Type B pancreatic cell (in vitro differentiated cells): ENCODE measurements at regions not wholly inside any gene's neighbourhood (a gene's known extent, or its start where the extent isn't known, plus 50 kb on each side); places are given as distances from the start of the nearest gene placed in this dataset.
A peak's percentile ranks its signal among the peaks of the same experiment; 100 is the strongest.

Experiments
- DNase-seq: peaks from one replicate; pipeline ENCODE4 v3.0.0; 2021; ENCODE audit warnings: mixed read lengths; ENCODE audit not compliant: unreplicated experiment; ENCODE audit errors: extremely low spot score
- H3K27ac Mint-ChIP-seq: 2 replicates; pipeline ENCODE4 v1.8.0; 2021; ENCODE audit warnings: mild to moderate bottlenecking, mixed read lengths
- H3K27me3 Mint-ChIP-seq: 2 replicates; pipeline ENCODE4 v1.8.0; 2021; ENCODE audit warnings: mixed read lengths
- H3K36me3 Mint-ChIP-seq: 2 replicates; pipeline ENCODE4 v1.8.0; 2021; ENCODE audit warnings: mixed read lengths
- H3K4me1 Mint-ChIP-seq: one replicate; pipeline ENCODE4 v1.8.0; 2021; ENCODE audit warnings: mixed read lengths; ENCODE audit not compliant: unreplicated experiment
- H3K4me3 Mint-ChIP-seq: 2 replicates; pipeline ENCODE4 v1.8.0; 2021; ENCODE audit warnings: mild to moderate bottlenecking, mixed read lengths
- H3K9me3 Mint-ChIP-seq: 2 replicates; pipeline ENCODE4 v1.8.0; 2021; ENCODE audit warnings: mixed read lengths
- CTCF ChIP-seq: fragments of 200-600 bp; sonication (generic); conservative IDR thresholded peaks from 2 replicates; pipeline ENCODE4 v1.5.0; 2021; ENCODE audit warnings: antibody characterized with exemption, mild to moderate bottlenecking

- H3K36me3 Mint-ChIP-seq: no peaks in the 10 kb centered on the region
- no peak overlapping the region for H3K4me3 Mint-ChIP-seq
- peak overlapping the region; percentile 58 for H3K27ac Mint-ChIP-seq
- H3K4me1 Mint-ChIP-seq: peaks cover 13% of the 10 kb centered on the region
- DNase-seq: no peak
- TF ChIP-seq CTCF: no peak
- H3K27me3 Mint-ChIP-seq: no peaks in the 10 kb centered on the region
- H3K9me3 Mint-ChIP-seq: no peaks in the 10 kb centered on the region
Observed at GRCh38 chr2:71790226-71791060, 337.1 kb downstream of the DYSF start.

- no peak for TF ChIP-seq CTCF
- no peak overlapping the region for H3K27ac Mint-ChIP-seq
- peak; percentile 27 for DNase-seq
- no peaks in the 10 kb centered on the region for H3K36me3 Mint-ChIP-seq
- H3K4me3 Mint-ChIP-seq: no peak overlapping the region
- H3K27me3 Mint-ChIP-seq: no peaks in the 10 kb centered on the region
- peaks cover 19% of the 10 kb centered on the region for H3K4me1 Mint-ChIP-seq
- H3K9me3 Mint-ChIP-seq: no peaks in the 10 kb centered on the region
Observed at GRCh38 chr2:71789556-71790204, 336.3 kb downstream of the DYSF start.

GRCh38 chr2:71788601-71789240 lies 335.4 kb downstream of the DYSF start:
- H3K9me3 Mint-ChIP-seq: no peaks in the 10 kb centered on the region
- peaks cover 18% of the 10 kb centered on the region for H3K4me1 Mint-ChIP-seq
- no peaks in the 10 kb centered on the region for H3K27me3 Mint-ChIP-seq
- no peak overlapping the region for H3K27ac Mint-ChIP-seq
- peak; percentile 58 for DNase-seq
- no peak for TF ChIP-seq CTCF
- H3K36me3 Mint-ChIP-seq: no peaks in the 10 kb centered on the region
- H3K4me3 Mint-ChIP-seq: no peak overlapping the region

- no peaks in the 10 kb centered on the region for H3K27me3 Mint-ChIP-seq
Observed at GRCh38 chr2:71788186-71788525, 334.8 kb downstream of the DYSF start.

More at GRCh38 chr2:71788186-71788525, 334.8 kb downstream of the DYSF start:
- peaks cover 17% of the 10 kb centered on the region for H3K4me1 Mint-ChIP-seq
- no peak for TF ChIP-seq CTCF
- no peak overlapping the region for H3K4me3 Mint-ChIP-seq
- no peaks in the 10 kb centered on the region for H3K36me3 Mint-ChIP-seq
- no peaks in the 10 kb centered on the region for H3K9me3 Mint-ChIP-seq
- no peak overlapping the region for H3K27ac Mint-ChIP-seq
- peak; percentile 64 for DNase-seq
